GM21529 (cell line): ENCODE measurements at regions not wholly inside any gene's neighbourhood (a gene's known extent, or its start where the extent isn't known, plus 50 kb on each side); places are given as distances from the start of the nearest gene placed in this dataset.
"Not testable (repeated sequence)": the region's sequence is repeated elsewhere in the genome, so short reads cannot be mapped to it uniquely, and the experiment has no call there.

Experiments used
- ATAC-seq: cut with Tn5 transposase; IDR thresholded peaks from one replicate; pipeline ENCODE4 v1.9.1; 2021; ENCODE audit not compliant: unreplicated experiment

DNA sequence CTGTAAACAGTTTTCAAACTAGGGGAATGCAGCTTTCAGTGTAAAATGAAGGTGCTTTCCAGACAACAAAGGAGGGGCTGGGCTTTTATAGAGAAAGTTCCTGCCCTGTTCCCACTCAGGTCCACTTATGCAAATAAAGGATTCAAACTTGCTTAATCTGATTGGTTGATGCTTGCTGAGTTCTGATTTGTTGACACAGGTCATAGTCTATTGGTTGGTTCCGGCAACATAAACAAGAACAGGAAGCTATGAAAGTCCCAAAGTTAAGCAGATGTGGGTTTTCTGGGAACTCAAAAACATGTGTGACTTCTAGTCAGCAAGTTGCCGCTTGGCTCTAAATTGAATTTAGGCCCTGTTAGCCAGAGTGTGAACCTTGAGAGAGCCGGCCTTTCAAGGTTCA, 194.2 kb upstream of the SVIL start:
- no peak for ATAC-seq

GRCh38 chr10:29828440-29828894, 193.7 kb upstream of the SVIL start:
- ATAC-seq = no peak

- ATAC-seq = no peak
Observed at GRCh38 chr10:29827512-29827911, 192.7 kb upstream of the SVIL start.

DNA sequence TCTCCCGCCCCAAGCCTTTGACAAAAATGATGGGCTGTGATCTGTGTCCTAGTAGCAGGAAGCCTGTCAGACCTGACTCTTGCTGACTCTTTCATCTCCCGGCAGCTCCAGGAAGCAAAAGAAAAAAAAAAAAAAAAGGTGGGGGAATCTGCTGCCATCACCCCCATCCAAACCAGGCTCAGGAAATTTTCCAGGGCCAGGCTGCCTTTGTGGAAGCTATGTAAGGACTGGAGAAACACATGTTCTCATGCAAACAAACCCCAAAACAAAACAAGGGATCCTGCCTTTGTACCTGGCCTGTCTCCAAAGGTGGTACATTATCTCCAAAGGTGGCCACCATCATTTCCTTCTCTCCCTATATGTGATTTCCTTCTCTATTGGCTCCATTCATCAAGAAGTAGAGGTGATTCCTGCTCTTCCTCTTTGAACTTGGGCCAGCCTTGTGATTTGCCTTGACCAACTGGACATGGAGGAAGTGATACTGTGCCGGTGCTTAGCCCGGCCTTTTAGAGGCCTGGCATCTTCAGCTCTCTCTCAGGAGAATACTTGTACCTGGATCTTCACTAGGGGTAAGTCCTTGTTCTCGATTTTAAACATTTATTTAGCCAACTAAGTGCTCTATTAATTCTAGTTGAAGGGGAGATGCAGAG, 192.2 kb upstream of the SVIL start:
- ATAC-seq = no peak

DNA sequence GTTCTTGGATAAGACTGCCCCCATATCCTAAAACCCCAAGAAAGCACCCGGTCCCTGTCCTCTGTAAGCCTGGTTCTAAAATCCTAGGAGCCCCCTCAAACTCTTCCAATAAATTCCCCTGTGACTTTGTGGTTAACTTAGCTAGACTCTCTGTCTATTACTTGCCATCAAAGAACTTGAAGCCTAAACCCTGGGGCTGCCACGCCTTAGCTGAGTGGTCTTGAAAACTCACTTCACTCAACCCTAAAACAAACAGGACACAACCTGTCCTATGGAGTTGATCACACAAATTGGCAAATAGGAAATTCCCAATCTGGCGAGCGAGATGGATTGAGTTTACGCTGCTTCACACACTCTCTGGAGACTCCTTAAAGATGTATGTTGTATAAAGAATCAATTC, 191.4 kb upstream of the SVIL start:
- no peak for ATAC-seq

- no peak for ATAC-seq
Observed at GRCh38 chr10:29823553-29824080, 188.8 kb upstream of the SVIL start.

GRCh38 chr10:29820890-29821461, 186.2 kb upstream of the SVIL start:
- ATAC-seq = no peak

DNA sequence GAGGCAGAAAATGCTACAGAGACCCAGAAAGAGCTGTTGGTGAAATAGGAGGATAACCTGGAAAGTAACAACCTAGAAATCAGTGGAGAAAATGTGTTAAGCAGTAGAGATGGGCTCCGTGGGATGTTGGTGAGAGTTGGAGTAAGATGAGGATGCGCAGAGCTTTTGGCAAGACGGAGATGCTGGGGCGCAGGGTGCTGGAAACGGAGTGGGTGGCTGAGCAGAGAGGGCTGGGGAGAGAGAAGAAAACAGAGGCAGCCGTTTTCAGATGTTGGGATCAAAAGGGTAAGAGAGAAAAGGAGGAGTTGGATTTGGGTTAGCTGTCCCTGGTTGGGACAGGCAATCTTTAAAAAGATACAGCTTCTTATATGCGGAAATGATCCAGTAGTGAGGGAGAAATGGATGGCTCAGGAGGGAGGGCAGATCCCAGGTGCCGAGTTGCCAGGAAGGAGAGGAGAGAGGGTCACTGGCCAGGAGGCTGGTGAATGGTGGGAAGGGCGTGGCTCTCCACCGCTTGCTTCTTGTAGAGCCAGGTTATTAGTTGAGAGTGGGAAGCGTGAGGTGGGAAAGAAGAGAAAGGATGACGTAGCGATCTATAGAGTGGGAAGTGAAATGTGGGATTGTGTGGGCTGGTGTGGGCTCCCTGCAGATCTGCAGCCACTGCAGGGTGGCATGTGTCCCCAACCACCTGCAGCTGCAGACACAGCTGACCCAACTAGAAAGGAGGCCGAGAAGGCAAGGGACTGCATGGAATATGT, 182.2 kb upstream of the SVIL start:
- no peak for ATAC-seq

- no peak for ATAC-seq
Observed at GRCh38 chr10:29815572-29815971, 180.8 kb upstream of the SVIL start.

DNA sequence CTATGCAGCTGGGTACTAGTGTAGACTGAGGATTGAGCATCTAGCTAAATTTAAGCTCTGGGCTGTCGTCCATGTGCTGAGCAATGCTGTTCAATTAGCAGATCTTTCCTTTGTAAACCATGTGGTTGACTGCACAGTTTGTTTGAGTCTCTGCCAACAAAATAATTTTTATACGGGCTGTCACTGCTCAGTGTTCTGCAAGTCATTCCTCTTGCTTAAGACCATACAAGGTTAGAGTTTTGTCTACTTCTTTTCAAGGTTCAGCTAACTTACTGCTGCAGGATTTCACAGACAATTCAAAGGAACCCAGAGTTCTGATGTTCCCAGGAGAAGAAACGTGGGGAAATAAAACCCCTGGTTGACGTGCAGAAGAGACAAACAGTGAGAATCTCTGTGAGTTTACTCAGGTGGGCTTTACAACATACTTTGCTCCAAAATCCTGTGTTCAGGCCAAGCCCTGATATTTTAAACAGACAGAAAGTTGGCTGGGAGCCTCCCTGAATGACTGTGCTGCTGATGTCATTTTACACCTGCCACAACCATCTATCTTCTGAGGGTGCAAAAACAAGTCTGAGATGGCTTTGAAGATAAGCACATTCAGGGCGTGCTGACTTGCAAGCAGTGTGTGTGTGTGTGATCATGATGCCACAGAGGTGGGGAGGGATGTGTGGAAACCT, 177.1 kb upstream of the SVIL start:
- no peak for ATAC-seq

DNA sequence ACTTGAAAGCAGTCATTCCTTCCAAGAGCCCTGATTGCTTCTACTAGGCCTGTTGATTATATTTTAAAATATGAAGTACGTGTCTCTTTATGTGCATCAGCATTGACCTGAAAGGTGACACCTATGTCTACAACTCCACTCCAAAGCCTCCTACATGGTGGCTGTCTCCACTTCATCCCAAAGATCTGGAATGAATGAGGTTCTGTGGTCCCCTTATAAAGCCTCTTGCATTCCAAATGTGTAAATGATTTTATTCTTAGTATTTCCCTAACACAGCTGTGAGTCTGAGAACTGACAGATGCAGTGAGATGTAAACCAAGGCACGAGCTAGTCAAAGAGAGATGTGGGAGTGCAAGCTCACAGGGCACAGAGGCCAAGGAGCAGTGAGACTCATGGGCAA, 176.0 kb upstream of the SVIL start:
- ATAC-seq = no peak

DNA sequence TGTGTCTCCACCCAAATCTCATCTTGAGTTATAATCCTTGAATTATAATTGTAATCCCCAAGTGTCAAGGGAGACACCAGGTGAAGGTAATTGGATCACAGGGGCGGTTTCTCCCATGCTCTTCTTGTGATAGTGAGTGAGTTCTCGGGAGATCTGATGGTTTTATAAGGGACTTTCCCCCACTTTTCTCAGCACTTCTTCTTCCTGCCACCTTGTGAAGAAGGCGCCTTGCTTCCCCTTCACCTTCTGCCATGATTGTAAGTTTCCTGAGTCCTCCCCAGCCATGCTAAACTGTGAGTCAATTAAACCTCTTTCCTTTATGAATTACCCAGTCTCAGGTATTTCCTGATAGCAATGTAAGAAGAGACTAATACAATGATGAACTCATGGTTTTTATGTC, 175.5 kb upstream of the SVIL start:
- ATAC-seq = not testable (repeated sequence)

- no peak for ATAC-seq
Observed at GRCh38 chr10:29809383-29809782, 174.6 kb upstream of the SVIL start.

DNA sequence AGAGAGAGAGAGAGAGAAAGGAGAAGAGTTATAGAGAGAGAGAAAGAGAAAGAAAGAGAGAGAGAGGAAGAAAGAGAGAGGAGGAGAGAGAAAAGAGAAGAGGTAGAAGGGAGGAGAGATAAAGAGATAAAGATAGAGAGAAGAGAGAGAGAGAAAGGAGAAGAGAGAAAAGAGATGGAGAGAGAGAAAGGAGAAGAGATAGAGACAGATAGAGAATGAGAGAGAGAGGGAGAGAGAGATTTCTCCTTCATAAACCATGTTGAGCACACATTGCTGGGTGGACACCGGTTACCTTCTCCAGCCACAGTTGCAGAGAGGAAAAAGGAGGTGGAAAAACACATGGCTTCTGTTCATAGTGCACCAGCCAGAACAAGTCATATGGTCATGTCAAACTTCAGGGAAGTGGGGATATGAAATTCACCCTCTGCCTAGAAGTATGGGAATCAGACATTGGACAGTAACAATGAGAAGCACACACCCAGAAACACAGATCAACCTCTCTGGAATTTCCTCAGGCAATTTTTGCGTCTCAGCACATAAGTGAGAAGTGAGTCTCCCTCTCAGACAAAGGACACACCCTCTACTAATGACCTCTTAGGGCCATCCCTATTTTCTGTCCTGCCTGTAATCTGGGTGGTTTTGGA, 172.5 kb upstream of the SVIL start:
- ATAC-seq = no peak

DNA sequence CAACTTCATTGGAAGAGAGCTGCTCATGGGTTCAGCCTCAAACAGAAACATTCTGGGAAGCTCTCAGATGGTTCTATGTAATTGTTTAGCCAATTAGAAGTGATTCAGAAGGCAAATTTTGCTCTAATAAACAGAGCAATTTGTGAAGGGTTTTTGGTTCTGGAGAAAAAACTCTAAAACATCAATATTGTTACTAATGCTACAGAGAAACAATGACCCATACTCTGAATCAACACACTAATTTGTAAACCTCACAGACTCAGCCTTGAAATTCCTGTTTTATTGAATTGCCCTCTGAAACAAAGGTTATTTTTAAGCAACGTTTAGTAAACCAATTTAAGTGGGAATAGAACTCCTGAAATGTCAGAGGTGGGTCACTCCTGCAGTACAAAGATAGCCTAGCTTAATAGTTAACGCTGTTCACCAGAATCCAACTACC, 171.6 kb upstream of the SVIL start:
- ATAC-seq = no peak

DNA sequence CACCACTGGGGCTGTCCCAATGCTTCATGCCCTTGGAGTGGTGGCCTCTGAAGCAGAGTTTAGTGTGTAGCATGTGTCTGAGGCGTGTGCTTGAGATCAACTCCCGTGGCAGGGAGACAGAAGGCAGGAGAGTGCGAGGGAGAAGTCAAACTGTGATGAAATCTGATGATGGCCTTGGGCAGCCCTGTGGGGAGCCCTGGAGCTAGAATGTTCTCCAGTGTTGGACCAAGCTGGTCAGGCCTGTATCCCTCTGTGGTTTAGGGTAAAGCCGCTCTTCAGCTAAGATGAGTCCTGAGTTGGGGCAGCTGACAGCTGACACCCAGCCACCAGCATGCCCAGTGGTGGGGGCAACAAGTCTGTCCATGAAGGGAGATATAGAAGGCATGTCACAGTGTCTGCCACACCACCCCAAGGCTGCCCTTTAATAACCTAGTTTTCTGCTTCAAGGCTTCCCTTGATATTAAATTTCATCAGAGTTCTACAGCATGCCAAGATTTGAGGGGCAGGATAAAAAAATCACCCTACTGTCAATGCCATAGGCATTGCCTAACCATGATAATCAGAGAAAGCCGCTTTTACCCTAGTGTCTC, 170.5 kb upstream of the SVIL start:
- ATAC-seq = no peak

- ATAC-seq = no peak
Observed at GRCh38 chr10:29804025-29804852, 169.5 kb upstream of the SVIL start.

GRCh38 chr10:29802171-29802570, 167.4 kb upstream of the SVIL start:
- ATAC-seq = no peak

- no peak for ATAC-seq
Observed at GRCh38 chr10:29798921-29799690, 164.3 kb upstream of the SVIL start.
